ENCODE measurements at regions not wholly inside any gene's neighbourhood (a gene's known extent, or its start where the extent isn't known, plus 50 kb on each side); places are given as distances from the start of the nearest gene placed in this dataset.
"Not testable (repeated sequence)": the region's sequence is repeated elsewhere in the genome, so short reads cannot be mapped to it uniquely, and the experiment has no call there.

- no peaks in the 10 kb centered on the region for H3K36me3 Mint-ChIP-seq (ENCODE audit: low read depth)
- H3K9me3 Mint-ChIP-seq = peaks cover 4% of the 10 kb centered on the region; the same call in 1 of the 2 replicates
- peaks cover 19% of the 10 kb centered on the region for H3K27me3 Mint-ChIP-seq (ENCODE audit: insufficient read depth)
- peaks cover 10% of the 10 kb centered on the region; the same call in 1 of the 2 replicates for H3K4me1 Mint-ChIP-seq (ENCODE audit: low read depth)
- H3K27ac Mint-ChIP-seq = no peak overlapping the region
- DNase-seq = no peak
- no peak for TF ChIP-seq CTCF (IDR thresholded peaks at IDR 0.05)
- H3K4me3 Mint-ChIP-seq = no peak overlapping the region
Measured at GRCh38 chr10:30160271-30160982, 101.0 kb upstream of the JCAD start.

DNA sequence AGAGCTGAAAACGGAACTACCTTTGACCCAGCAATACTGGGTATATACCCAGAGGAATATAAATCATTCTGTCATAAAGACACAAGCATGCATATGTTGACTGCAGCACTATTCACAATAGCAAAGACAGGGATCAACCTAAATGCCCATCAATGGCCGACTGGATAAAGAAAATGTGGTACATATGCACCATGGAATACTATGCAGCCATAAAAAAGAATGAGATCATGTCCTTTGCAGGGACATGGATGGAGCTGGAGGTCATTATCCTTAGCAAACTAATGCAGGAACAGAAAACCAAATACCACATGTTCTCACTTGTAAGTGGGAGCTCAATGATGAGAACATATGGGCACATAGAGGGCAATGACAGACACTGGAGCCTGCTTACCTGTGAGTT, 100.2 kb upstream of the JCAD start:
- H3K4me3 Mint-ChIP-seq; H3K27ac Mint-ChIP-seq; H3K36me3 Mint-ChIP-seq (ENCODE audit: low read depth); DNase-seq; H3K9me3 Mint-ChIP-seq: not testable (repeated sequence)
- Mint-ChIP-seq H3K4me1 (ENCODE audit: low read depth) (peaks cover 14% of the 10 kb centered on the region; the same call in 1 of the 2 replicates), H3K27me3 (ENCODE audit: insufficient read depth) (peaks cover 14% of the 10 kb centered on the region)

GRCh38 chr10:30158325-30158960, 99.1 kb upstream of the JCAD start:
- Mint-ChIP-seq H3K9me3 (peaks cover 4% of the 10 kb centered on the region; the same call in 1 of the 2 replicates), H3K4me1 (ENCODE audit: low read depth) (peaks cover 14% of the 10 kb centered on the region; the same call in 1 of the 2 replicates), H3K27ac (no peak overlapping the region), H3K4me3 (no peak overlapping the region), H3K27me3 (ENCODE audit: insufficient read depth) (peaks cover 14% of the 10 kb centered on the region), H3K36me3 (ENCODE audit: low read depth) (peaks cover 7% of the 10 kb centered on the region; the same call in 1 of the 2 replicates)
- DNase-seq = no peak
- no peak for TF ChIP-seq CTCF (IDR thresholded peaks at IDR 0.05)

DNA sequence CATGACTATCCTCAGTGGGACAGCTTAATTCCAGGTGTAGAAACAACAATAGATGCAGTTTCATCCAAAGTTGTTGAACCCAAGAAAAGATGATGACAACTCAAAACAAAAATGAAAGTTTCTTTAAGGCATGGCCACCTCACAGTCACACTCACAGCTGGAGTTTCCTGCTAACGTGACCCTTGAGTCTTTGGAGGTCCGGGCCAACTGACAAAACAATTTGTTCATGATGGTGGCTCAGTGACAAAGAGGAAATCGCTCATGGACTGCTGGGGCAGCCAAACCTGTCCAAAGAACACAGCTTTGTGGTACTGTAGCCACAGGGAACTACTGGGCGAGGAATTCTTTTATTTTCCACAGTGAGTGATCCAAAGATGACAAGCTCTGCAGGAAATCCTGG, 96.0 kb upstream of the JCAD start:
- peaks cover 7% of the 10 kb centered on the region; the same call in 1 of the 2 replicates for H3K36me3 Mint-ChIP-seq (ENCODE audit: low read depth)
- no peak for DNase-seq
- no peak for TF ChIP-seq CTCF (IDR thresholded peaks at IDR 0.05)
- H3K4me3 Mint-ChIP-seq = no peak overlapping the region
- peaks cover 33% of the 10 kb centered on the region for H3K4me1 Mint-ChIP-seq (ENCODE audit: low read depth)
- peaks cover 4% of the 10 kb centered on the region; the same call in 1 of the 2 replicates for H3K9me3 Mint-ChIP-seq
- H3K27me3 Mint-ChIP-seq (ENCODE audit: insufficient read depth) = peaks cover 9% of the 10 kb centered on the region
- H3K27ac Mint-ChIP-seq = no peak overlapping the region

DNA sequence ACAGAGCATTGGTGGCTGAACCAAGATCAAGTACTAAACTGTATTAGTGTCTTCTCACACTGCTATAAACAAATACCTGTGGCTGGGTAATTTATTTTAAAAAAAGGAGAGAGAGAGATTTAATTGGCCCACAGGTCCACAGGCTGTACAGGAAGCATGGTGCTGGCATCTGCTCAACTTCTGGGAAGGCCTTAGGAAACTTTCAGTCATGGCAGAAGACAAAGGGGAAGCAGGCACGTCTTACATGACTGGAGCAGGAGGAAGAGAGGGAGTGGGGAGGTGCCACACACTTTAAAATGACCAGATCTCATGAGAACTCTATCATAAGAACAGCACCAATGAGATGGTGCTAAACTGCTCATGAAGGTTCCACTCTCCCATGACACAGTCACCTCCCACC, 95.2 kb upstream of the JCAD start:
- no peak overlapping the region for H3K4me3 Mint-ChIP-seq

More for the DNA sequence above, 95.2 kb upstream of the JCAD start:
- Mint-ChIP-seq H3K4me1 (ENCODE audit: low read depth) (peaks cover 33% of the 10 kb centered on the region), H3K27ac (no peak overlapping the region), H3K36me3 (ENCODE audit: low read depth) (peaks cover 7% of the 10 kb centered on the region; the same call in 1 of the 2 replicates), H3K9me3 (peaks cover 4% of the 10 kb centered on the region; the same call in 1 of the 2 replicates), H3K27me3 (ENCODE audit: insufficient read depth) (peaks cover 9% of the 10 kb centered on the region)
- no peak for TF ChIP-seq CTCF (IDR thresholded peaks at IDR 0.05)
- DNase-seq = no peak
